NB4 (cell line): ENCODE measurements at regions not wholly inside any gene's neighbourhood (a gene's known extent, or its start where the extent isn't known, plus 50 kb on each side); places are given as distances from the start of the nearest gene placed in this dataset.

Experiments
- DNase-seq: peaks from one replicate; pipeline ENCODE4 v3.0.0; 2010; ENCODE audit warnings: low read depth
- H3K4me3 ChIP-seq: one replicate; pipeline ENCODE4 v1.5.1; 2011; ENCODE audit warnings: mild to moderate bottlenecking, low read depth, low read length, moderate library complexity
- MAX ChIP-seq: IDR thresholded peaks from 2 replicates; pipeline ENCODE4 v1.6.1; 2011; ENCODE audit warnings: low read depth, low read length
- MYC ChIP-seq: IDR thresholded peaks from 2 replicates; pipeline ENCODE4 v1.6.1; 2011; ENCODE audit warnings: low read depth, low read length
- POLR2A ChIP-seq: IDR thresholded peaks from 2 replicates; pipeline ENCODE4 v1.6.1; 2011; ENCODE audit warnings: mild to moderate bottlenecking; ENCODE audit not compliant: insufficient read length; ENCODE audit errors: extremely low read depth
- TF ChIP-seq, protein P1 (sequence below): IDR thresholded peaks from one replicate; pipeline ENCODE4 v1.5.1; 2012; ENCODE audit warnings: low read depth, low read length

- H3K4me3 ChIP-seq, result no peak overlapping the region
- DNase-seq, result no peak
- no peak for TF ChIP-seq MAX
Measured at GRCh38 chr3:5788496-5788895, 601.0 kb downstream of the EDEM1 start.

GRCh38 chr3:5791558-5791957 lies 604.1 kb downstream of the EDEM1 start:
- no peak for TF ChIP-seq MYC
- TF ChIP-seq MAX, result no peak
- TF ChIP-seq, protein P1, sequence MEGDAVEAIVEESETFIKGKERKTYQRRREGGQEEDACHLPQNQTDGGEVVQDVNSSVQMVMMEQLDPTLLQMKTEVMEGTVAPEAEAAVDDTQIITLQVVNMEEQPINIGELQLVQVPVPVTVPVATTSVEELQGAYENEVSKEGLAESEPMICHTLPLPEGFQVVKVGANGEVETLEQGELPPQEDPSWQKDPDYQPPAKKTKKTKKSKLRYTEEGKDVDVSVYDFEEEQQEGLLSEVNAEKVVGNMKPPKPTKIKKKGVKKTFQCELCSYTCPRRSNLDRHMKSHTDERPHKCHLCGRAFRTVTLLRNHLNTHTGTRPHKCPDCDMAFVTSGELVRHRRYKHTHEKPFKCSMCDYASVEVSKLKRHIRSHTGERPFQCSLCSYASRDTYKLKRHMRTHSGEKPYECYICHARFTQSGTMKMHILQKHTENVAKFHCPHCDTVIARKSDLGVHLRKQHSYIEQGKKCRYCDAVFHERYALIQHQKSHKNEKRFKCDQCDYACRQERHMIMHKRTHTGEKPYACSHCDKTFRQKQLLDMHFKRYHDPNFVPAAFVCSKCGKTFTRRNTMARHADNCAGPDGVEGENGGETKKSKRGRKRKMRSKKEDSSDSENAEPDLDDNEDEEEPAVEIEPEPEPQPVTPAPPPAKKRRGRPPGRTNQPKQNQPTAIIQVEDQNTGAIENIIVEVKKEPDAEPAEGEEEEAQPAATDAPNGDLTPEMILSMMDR, result no peak
- TF ChIP-seq POLR2A, result no peak
- no peak for DNase-seq
- H3K4me3 ChIP-seq, result no peak overlapping the region

DNA sequence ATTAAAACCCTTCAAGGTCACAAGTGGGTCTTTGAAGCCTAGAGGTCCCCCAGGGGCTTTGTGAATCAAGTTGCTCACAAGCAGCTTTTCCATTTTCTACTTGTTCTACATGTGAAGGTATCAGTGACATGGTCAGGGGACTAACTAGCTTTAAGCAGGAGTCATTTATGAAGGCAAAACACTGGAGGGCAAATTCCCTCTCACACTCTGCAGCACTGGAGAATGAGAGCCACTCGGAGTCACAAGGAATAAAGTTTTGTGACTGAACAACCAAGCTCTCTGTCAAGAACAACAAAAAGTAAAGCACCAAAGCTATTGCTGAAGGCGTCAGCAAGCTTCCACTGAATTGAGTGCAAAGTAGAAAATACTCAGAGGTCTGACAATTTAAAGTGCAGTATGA lies 609.0 kb downstream of the EDEM1 start:
- no peak for DNase-seq
- no peak overlapping the region for H3K4me3 ChIP-seq
- TF ChIP-seq MYC, result no peak
- TF ChIP-seq MAX, result no peak
- TF ChIP-seq, protein P1, result no peak
- no peak for TF ChIP-seq POLR2A

DNA sequence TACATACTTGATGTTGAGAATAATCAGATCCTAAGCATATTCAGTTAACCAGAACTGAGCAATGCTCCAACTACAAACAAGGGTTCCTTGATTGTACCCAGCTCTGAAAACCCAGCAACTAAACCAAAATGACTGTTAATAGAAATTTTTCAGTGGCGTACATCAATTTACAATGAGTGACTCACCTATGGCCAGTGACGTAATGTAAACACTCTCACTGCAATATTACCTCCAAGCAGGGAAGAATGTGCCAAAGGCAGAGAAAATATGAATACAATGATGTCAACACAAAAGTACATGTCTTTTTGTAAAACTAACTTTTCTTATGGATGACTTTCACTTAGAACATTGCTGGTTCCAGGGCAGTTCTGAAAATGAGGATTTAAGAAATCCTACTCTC lies 611.3 kb downstream of the EDEM1 start:
- DNase-seq, result no peak
- no peak overlapping the region for H3K4me3 ChIP-seq
- TF ChIP-seq MAX (no peak), POLR2A (no peak), MYC (no peak)
- TF ChIP-seq, protein P1, result no peak

GRCh38 chr3:5799398-5799797 lies 611.9 kb downstream of the EDEM1 start:
- no peak overlapping the region for H3K4me3 ChIP-seq
- DNase-seq, result no peak
- no peak for TF ChIP-seq MAX
- TF ChIP-seq POLR2A, result no peak
- TF ChIP-seq, protein P1, result no peak
- no peak for TF ChIP-seq MYC

- TF ChIP-seq MYC, result no peak
- TF ChIP-seq MAX, result no peak
- TF ChIP-seq POLR2A, result no peak
- TF ChIP-seq, protein P1, result no peak
- DNase-seq, result no peak
- no peak overlapping the region for H3K4me3 ChIP-seq
Measured at GRCh38 chr3:5800965-5801364, 613.5 kb downstream of the EDEM1 start.
